AG08396 (cell line): ENCODE measurements at regions not wholly inside any gene's neighbourhood (a gene's known extent, or its start where the extent isn't known, plus 50 kb on each side); places are given as distances from the start of the nearest gene placed in this dataset.
"Not testable (repeated sequence)": the region's sequence is repeated elsewhere in the genome, so short reads cannot be mapped to it uniquely, and the experiment has no call there.

Experiments used
- DNase-seq: peaks from one replicate; pipeline ENCODE4 v3.0.0; 2012; ENCODE audit warnings: low spot score, mixed read lengths

DNA sequence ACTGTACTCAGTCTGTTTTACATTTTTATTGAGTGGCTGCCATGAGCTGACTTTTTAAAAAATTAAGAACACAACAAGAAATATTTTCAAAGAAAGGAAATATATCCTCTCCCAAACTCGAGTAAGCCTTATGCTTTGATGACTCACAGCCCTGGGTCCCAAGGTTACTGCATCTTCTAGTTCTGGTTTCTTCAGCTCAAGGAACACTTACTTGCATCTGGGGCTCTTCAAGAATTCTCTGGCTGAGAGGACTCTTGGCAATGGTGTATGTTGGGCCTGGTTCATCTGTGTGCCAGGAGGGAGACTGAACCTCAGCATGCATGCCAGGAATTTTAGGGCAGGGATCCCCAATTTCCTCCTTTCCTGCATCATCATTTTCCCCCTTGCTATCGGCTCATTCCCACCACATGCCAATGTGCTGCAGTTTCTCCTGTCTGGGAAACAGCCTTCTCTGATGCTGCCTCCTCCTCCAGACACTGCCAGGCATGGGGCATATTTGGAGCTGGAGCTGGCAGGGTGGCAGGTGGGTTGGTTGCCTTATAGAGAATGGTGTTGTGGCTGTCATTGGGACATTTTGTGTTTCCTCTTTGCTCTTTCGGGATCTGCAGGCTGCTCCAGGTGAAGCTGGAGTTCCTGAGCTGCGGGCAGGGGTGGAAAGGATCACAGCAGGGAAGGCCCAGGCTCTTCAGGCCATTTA lies 192.2 kb upstream of the HS6ST1 start:
- peak; percentile 64 for DNase-seq

DNA sequence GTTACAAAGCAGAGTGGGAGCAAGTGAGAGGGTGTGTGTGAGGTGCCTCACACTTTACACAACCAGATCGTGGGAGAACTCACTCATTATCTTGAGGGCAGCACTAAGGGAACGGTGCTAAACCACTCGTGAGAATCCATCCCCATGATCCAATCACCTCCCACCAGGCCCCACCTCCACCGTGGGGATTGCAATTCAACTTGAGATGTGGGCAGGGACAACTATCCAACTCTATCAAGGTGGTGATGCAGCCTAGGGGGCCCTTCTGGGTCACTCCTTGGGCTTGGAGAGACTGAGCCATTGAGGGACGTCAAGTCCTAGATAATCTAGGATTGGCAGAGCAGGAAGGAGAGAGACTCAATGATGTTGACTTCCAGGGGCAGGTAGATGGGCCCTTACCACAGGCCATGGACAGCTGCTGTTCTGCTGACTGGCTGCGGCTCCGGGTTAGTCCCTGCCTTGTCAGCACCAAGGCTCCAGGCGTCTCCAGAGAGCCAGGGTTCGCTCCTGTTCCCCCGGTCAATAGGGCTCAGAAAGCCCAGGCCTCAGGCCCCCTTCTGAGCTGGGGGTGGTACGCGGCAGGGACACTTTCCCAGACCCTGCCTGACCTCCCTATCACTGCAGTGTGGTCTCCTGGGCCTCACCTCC lies 193.2 kb upstream of the HS6ST1 start:
- DNase-seq, result no peak

DNA sequence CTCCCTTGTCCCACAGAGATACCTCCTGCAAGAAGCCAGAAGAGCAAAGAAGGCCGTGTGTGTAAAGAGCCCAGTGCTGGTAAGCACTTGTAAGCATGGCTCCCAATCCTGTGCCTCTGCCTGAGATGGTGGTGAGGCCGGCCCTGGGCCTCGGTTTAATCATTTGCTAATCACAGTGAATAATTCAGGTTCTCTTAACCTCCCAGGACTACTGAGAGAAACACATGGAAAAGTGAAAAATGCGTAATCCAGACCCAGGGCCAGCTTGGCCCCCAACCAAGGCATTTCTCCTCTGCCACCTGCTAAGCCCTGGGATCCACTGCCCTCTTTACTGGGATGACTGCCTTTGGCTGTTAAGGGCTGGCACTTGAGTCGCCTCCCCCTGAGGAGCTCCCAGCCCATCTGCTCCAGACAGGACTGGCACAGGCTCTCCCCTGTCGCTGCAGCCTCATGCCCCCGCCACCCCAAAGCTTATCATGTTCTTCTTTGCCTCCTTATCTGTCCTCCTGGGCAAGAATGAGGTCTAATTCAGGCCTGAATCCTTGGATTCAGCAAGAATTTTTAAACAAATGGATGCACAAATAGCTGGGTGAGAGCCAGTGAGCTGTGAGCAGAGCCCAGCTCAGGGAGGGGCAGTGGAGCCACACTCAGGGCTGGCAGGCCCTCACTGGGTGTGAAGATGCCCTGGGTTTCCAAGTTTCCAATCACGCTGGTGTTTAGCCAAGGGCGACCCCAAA lies 193.9 kb upstream of the HS6ST1 start:
- DNase-seq, result no peak

DNA sequence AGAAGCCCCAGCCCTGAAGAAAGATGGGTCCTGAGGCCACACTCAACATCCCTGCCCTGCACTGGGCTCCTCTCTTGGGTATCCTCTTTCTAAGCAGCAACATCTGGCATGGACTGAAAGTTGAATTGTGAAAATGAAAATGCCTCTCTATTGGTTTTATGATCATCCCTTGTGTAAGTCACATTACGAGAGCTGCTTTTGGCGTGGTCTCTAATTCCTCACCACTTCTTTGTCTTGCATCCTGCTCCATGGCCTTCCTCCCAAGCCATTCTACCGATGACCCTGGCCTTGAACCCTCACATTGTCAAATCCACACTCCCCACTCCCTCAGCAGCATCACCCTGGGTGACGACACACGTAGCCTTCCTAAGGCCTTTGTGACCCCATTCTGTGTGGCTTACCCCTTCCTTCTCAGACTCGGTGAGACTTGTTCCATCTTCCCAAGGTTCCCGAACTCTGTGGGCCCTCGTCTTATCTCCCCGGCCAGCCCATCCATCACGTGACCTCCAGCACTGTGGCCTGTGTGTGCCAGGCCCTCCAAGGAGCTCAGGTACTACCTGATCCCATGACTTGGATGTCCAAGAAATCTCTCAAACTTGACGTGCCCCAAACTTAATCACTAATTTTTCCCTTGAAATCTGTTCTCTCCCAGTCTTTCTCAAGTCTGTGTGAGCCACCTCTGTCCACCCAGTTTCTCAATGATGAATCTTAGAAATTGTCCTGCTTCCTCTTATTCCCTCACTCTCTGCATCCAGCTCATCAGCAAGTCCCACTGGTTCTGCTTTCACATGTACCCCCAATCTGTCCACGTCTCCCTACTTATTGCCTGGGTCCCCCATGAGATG lies 194.7 kb upstream of the HS6ST1 start:
- DNase-seq, result no peak

DNA sequence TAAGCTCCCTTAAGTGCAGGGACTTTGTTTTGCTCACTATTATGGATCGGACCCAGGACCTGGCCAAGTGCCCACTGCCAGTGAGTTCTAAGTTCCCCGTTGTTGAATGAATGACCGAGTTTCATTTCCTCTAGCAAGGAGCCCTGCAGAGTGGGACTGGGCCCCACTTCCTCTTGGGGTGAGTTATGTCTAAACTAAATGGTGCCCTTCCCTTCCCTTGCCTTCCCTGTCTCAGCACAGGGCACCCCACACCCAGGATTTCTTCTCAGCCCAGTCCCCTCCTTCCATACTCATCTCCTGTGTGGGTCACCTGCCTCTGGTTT lies 195.3 kb upstream of the HS6ST1 start:
- no peak for DNase-seq

DNA sequence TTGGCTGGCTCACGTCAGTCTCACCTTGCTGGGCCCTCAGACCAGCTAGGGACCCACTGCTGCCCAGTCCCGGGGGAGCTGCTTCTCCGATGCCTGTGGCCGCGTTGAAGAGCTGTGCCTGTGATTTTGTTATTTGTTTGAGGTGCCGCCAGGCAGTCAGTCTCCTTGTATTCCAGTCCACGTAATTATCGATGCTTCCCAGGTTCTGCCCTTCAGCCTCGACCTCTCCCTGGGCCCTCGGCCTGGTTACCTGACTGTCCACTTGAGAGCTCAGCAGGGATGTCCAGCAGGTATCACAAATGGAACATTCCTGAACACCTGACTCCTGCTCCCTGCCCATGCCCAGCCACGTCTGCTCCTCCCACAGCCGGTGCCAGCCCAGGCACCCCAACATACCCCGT lies 195.9 kb upstream of the HS6ST1 start:
- no peak for DNase-seq

DNA sequence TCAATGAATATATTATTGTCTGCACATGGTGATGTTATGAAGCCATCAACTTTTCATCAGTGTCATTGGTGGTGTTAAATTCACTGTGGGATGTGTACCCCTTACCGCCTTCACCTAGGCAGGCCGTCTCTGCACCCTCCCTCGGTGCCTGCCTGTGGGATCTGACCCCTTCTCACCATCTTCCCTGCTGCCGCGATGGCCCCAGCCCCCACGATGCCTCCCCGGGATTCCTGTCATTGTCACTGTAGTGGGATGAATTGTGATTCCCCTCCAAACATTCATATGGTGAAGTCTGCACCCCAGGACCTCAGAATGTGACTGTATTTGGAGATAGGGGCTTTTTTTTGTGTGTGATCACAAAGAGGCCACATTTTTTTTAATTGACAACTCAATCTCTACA lies 198.3 kb upstream of the HS6ST1 start:
- DNase-seq, result no peak

DNA sequence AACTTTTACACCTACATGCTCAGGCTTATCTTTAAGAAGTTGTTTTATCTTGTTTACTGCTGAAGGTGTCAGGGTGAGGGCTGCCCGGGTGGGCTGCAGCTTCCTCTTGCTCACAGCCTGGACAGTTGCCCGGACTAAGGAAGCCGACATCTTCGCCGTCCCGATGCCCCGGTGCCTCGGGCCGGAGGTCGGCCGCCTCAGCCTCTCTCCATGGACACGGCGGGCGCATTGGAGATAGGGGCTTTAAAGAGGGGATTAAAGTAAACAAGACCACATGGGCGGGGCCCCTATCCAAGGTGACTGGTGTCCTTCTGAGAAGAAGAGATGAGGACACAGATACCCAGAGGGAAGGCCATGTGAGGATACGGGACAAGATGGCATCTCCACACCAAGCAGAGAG lies 200.4 kb upstream of the HS6ST1 start:
- not testable (repeated sequence) for DNase-seq

DNA sequence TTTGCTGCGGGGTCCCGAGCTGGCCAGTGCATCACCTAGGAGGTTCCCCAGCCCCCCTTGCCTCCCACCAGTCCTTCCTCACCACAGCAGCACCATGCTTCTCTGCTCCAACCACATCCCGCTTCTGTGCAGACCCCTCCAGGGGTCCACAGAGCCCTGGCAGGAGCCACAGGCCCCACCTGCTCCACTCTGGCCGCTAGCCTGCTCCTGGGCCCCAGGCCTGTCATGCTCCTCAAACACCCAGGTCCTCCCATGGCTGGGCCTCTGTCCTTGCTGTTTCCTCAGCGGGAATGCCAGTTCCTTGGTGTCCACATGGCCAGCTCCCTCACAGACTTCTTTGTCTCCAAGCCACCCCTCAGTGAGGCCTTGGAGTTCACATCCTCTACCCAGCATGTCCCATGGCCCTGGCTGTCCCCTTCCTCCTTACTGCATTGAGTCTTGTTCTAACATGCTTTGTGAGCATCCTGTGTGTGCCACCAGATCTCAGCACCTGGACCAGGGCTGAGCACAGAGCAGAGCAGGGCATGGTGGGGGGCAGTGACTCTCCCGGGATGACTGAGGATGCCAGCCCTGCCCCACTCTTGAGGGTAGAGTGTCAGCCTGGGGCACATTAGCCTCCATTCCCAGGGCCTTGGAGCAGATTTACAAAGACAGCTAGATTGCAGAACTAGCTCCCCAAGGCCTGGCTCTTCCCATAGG lies 201.0 kb upstream of the HS6ST1 start:
- no peak for DNase-seq

DNA sequence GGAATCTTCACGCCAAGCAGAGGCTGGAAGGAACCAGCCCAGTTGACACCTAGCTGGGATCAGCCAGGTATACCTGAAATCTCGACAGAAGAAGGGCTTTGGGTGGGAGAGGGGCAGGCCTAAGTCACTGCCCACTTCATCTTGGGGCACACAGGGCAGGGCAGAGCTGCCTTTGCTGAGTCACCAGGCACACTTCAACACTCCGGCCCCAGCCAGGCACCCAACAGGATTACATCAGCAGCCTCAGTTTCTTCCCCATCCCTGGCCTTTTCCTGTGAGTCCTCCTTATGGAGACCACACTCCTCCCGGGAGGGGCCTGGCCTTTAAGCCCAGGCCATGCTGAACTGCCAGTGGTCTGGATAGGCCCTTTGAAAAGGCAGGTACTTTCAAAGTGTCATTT lies 201.7 kb upstream of the HS6ST1 start:
- no peak for DNase-seq

DNA sequence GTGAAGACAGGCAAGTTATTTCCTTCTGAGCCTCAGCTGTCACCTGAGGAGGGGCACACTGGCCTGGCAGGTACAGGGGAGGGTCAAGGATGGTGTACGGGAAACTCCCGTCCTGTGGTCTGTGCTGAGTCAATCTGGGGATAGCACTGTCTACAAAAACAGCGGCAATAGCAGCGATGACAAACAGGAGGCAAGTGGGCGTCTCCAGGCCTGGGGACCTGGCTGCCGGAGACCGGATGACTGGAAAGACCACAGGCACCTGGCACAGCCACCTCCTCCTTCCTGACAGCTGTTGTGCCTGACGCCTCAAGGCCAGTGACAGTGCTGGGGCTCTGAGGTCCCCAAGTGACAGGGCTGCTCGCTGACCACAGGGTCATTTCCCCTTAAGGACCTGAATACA lies 202.1 kb upstream of the HS6ST1 start:
- DNase-seq, result no peak

DNA sequence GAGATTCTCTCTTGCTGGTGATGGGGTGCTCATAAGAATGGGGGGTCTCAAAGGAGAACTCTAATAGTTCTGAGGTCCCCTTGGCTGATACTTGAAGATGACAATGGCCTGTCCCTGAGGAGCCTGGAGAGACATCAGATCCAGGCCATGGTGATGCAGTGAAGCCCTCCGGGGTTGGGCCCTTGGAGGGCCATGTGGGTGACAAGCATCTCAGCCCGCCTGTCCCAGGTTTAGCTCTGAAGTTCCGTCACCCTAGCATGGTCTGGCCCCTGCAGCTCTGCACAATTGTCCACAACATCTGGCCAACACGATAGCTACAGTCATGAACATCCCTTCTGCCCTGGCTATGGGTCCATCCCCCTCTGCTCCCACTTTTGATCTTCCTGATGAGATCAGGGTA lies 202.8 kb upstream of the HS6ST1 start:
- DNase-seq, result no peak

DNA sequence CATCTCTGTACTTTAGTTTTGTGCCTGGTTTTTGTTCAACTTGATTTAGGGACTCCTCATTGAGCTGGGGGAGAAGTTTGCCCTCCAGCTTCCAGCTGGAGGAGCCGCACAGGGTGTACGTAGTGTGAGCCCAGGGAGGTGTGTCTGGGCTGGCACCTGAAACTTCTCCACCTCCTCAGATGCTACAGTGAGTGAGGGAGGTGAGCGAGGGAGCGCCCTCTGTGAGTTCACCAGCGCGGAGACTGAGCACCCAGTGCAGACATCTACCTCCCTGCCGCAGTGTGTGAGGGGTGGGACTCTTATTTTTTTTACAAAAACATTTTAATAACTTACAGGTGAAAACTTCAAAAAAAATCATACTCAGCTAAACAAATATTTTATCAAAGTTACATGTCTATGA lies 204.2 kb upstream of the HS6ST1 start:
- DNase-seq, result no peak

DNA sequence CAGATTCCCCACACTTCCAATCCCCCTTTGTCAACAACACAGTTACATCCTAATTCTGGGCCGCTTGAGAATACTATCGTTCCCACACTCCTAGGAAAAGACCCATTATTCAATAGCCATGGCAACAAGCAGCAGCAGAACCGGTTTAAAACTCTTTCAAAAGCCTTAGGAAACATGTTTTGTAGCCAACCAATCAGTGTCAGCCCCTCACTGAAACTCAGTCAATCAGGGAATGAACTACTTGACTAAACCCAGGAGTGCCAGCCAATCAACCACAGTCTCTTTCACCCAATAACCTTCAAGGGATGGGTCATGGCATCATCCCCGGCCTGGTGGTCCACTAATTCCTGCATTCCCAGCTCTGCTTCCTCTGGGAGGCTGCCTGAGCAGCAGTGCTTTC lies 204.8 kb upstream of the HS6ST1 start:
- DNase-seq, result no peak

DNA sequence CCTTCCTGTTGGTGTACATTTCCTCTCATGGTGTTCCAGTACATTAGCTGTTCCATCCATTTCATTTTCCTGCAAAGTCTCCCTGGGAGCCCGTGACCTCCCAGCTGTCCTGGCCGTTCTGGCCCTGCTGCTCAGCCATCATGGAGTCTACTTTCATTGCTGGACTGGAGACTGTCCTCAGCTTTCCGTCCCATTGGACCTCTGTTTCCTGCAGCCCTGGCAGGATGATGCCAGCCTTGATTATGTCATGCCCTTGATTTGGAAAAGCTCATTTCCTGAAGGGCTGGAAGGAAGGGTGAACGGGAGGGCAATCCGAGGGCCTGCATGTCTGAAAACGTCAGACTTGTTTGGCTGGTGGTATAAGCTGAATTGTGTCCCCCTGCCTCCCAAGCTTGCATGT lies 205.5 kb upstream of the HS6ST1 start:
- DNase-seq, result no peak

DNA sequence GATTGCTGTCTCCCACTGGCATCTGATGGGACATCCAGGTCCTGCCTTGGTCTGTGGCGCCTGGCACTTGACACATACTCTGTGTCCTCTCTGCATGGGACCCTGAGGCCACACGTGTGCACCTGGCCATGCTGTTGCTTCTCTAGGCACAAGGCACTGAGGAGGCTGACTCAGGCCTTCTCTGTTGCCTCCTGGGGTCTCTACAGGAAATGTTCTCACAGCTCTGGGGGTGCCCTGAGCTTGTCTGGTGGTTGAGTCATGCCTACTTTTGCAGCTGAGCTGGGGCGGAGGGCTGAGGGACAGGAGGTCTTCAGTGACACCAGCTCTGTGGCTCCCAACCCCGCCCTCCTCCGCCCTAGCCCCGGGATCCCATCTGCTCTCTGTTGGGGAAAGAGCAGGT lies 207.0 kb upstream of the HS6ST1 start:
- no peak for DNase-seq

DNA sequence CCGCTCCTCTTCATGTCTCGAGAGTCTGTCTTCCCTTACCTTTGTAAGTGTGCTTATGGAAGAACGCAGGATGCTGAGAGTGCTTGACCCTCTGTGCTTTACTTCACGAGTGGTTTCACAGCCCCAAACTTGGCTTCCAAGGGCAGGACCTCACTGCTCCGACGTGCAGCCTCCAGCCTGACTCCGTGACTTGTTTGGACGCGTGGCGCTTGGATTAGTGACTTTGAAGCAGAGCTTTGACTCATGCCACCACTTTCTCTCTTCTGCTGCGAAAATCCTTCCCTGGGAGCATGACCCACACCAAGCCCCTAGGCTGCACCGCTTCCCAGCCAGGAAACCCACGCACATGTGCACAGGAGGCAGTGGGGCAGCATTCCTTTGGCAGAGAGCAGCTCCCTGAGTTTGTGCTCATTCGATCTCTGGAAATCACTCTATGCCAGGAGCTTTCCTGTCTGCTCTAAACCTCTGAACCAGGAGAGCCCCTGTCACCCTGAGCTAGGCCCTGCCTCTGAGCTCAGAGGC lies 207.8 kb upstream of the HS6ST1 start:
- DNase-seq, result no peak

DNA sequence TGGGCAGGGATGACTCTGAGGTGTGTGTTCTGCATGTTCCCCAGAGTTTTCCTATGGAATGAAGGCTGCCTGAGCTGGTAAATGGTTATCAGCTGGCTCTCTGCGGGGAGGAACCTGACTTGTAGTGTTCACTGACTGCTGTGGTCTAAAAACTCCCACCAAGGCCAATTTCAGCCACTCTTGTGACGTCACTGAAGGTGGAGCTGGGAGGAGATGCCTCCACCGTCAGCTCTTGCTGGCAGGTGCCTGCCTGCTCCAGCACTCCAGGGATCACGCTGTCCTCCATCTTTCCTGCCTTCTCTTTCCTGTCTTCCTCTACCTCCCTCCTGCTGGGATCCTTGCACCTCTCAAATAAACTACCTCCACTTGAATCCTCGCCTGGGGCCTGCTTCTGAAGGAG lies 209.5 kb upstream of the HS6ST1 start:
- DNase-seq, result no peak

DNA sequence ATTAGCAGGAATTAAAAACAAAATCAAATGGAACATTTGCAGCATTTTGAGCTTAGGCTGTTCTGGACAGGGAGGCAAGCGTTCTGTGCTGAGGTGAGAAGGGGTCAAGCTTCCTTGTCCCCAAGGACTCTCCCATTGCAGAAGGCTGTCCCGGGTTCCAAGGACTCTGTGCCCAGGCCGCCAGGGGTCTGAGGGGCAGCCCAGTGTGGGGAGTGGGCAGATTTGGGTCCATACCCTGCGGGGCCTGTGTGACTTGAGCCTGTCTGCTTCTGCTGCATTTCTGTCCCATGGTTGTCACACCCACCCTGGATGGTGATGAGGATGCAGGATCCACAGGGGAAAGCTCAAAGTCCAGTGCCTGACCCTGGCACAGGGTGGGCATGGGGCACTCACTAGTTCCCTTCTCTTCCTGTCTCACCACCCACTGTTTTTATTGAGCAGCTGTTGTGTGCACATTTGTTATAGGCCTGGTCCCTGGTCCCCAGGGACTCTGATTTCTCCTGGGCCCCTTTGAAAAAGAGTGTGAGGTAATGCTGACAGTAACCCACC lies 211.4 kb upstream of the HS6ST1 start:
- DNase-seq, result no peak

DNA sequence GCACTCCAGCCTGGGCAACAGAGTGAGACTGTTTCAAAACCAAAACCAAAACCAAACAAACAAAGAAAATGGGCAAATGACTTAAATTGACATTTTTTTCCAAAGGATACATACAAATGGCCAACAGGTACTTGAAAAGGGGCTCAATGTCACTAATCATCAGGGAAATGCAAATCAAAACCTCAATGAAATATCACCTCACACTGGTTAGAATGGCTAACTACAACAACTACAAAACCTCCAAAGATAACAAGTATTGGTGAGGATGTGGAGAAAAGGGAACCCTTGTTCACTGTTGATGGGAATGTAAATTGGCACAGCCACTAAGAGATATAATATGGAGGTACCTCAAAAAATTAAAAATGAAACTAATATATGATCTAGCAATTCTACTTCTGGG lies 213.2 kb upstream of the HS6ST1 start:
- no peak for DNase-seq

DNA sequence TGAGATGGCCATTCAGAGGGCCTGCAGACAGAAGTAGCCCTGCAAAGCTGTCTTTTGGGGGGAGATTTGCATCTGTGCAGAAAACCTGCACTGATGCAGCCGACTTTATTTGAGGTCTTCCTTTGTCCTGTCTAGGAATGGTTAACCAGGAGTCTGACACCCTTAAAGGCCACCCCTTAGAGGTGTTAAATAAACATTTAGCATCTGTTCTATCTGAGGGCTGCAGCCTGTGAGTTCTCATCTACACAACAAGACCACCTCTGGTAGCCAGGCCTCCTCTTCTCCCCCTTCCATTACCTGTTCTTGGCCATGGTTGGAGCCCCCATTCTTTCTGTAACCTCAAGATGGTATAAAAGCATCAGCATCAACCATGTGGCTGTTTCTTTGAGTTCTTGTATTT lies 214.4 kb upstream of the HS6ST1 start:
- no peak for DNase-seq
